Tibial nerve (tissue), 4 donors: ENCODE measurements at regions not wholly inside any gene's neighbourhood (a gene's known extent, or its start where the extent isn't known, plus 50 kb on each side); places are given as distances from the start of the nearest gene placed in this dataset.

Source experiments
- DNase-seq, 2 donors: peaks; one replicate each; pipeline ENCODE4 v3.0.0-alpha.2; 2019; ENCODE audit warnings: low spot score in 2 of 2
- H3K27ac ChIP-seq, 4 donors: fragments of 200-600 bp; sonication (generic) in 3 of 4; one replicate each; pipeline ENCODE4 v1.5.1; 2017 to 2019; ENCODE audit warnings: mild to moderate bottlenecking in 1 of 4
- H3K27me3 ChIP-seq, 2 donors: fragments of 200-600 bp; sonication (generic) in 1 of 2; one replicate each; pipeline versions ENCODE4 v1.5.1 to v1.6.0; 2017 to 2019
- H3K36me3 ChIP-seq, 3 donors: fragments of 200-600 bp; sonication (generic); one replicate each; pipeline ENCODE4 v1.5.1; 2018 to 2019
- H3K4me1 ChIP-seq, 4 donors: fragments of 200-600 bp; sonication (generic) in 3 of 4; one replicate each; pipeline ENCODE4 v1.5.1; 2017 to 2019
- H3K4me3 ChIP-seq, 4 donors: fragments of 200-600 bp; sonication (generic) in 3 of 4; one replicate each; pipeline ENCODE4 v1.5.1; 2017 to 2019; ENCODE audit warnings: mild to moderate bottlenecking in 1 of 4, moderate library complexity in 1 of 4
- H3K9me3 ChIP-seq, 4 donors: fragments of 200-600 bp; sonication (generic) in 3 of 4; one replicate each; pipeline ENCODE4 v1.5.1; 2017 to 2019
- CTCF ChIP-seq, 5 experiments: fragments of 200-600 bp in 3 of 5; fragments of 450-650 bp in 2 of 5; sonication (generic) in 3 of 5; IDR thresholded peaks; one replicate each; pipeline ENCODE4 v1.5.1; 2016 to 2019; ENCODE audit warnings: antibody characterized with exemption in 5 of 5, mild to moderate bottlenecking in 3 of 5, moderate library complexity in 2 of 5
- EP300 ChIP-seq, 2 donors: sonication (generic); formaldehyde crosslinking; IDR thresholded peaks; one replicate each; pipeline ENCODE4 v1.6.1; 2017; ENCODE audit warnings: antibody characterized with exemption in 2 of 2, mild to moderate bottlenecking in 1 of 2
- POLR2A ChIP-seq, 2 donors: fragments of 450-650 bp; IDR thresholded peaks; one replicate each; pipeline ENCODE4 v1.6.1; 2017; ENCODE audit warnings: antibody characterized with exemption in 2 of 2, mild to moderate bottlenecking in 2 of 2, moderate library complexity in 2 of 2
- WGBS, 2 donors: methylation state at CpG; one replicate each; pipeline ENCODE4 v1.1.5; 2018; 5-methylcytosine and 5-hydroxymethylcytosine counted together

GRCh38 chr2:217438821-217439220, 564.0 kb downstream of the TNS1 start:
- H3K27ac ChIP-seq, result peak overlapping the region in 2 of 4 donors; percentile 75 to 78
- no peaks in the 10 kb centered on the region for H3K36me3 ChIP-seq
- no peak overlapping the region for H3K4me3 ChIP-seq
- no peaks in the 10 kb centered on the region for H3K27me3 ChIP-seq
- 94% methylated on average over 1 of the region's 1 CpG for WGBS, 2 donors
- DNase-seq, result no peak
- TF ChIP-seq POLR2A (IDR thresholded peaks at IDR 0.05) (no peak), CTCF (IDR thresholded peaks at IDR 0.05) (no peak), EP300 (IDR thresholded peaks at IDR 0.05) (no peak)
- H3K9me3 ChIP-seq, result no peaks in the 10 kb centered on the region
- peaks cover 2 to 42% (median 23%) of the 10 kb centered on the region in 4 donors for H3K4me1 ChIP-seq

GRCh38 chr2:217438136-217438535, 564.7 kb downstream of the TNS1 start:
- no peaks in the 10 kb centered on the region for H3K9me3 ChIP-seq
- no peak overlapping the region for H3K4me3 ChIP-seq
- peak in 1 of 2 donors; percentile 2 for DNase-seq
- no peaks in the 10 kb centered on the region for H3K27me3 ChIP-seq
- peaks cover 2 to 46% (median 27%) of the 10 kb centered on the region in 4 donors for H3K4me1 ChIP-seq
- H3K36me3 ChIP-seq, result no peaks in the 10 kb centered on the region
- TF ChIP-seq POLR2A (IDR thresholded peaks at IDR 0.05), result no peak
- no peak for TF ChIP-seq CTCF (IDR thresholded peaks at IDR 0.05)
- no peak for TF ChIP-seq EP300 (IDR thresholded peaks at IDR 0.05)
- 94 to 96% methylated on average over 5 of the region's 5 CpGs for WGBS, 2 donors
- H3K27ac ChIP-seq, result peak overlapping the region; percentile 45 to 78 (median 66)

- WGBS, 2 donors, result 39 to 53% methylated on average over 6 of the region's 6 CpGs
- no peak for TF ChIP-seq POLR2A (IDR thresholded peaks at IDR 0.05)
- no peak for TF ChIP-seq CTCF (IDR thresholded peaks at IDR 0.05)
- TF ChIP-seq EP300 (IDR thresholded peaks at IDR 0.05), result peak in 1 of 2 donors; percentile 23
- no peak overlapping the region for H3K4me3 ChIP-seq
- H3K4me1 ChIP-seq, result peaks cover 2 to 49% (median 27%) of the 10 kb centered on the region in 4 donors
- peak overlapping the region; percentile 45 to 78 (median 66) for H3K27ac ChIP-seq
- no peaks in the 10 kb centered on the region for H3K9me3 ChIP-seq
- no peaks in the 10 kb centered on the region for H3K36me3 ChIP-seq
- DNase-seq, result peak in 1 of 2 donors; percentile 6
- H3K27me3 ChIP-seq, result no peaks in the 10 kb centered on the region
These were observed 565.4 kb downstream of the TNS1 start for GRCh38 chr2:217437290-217437870.

GRCh38 chr2:217436386-217436785, 566.4 kb downstream of the TNS1 start:
- no peak for TF ChIP-seq CTCF (IDR thresholded peaks at IDR 0.05)
- TF ChIP-seq POLR2A (IDR thresholded peaks at IDR 0.05), result no peak
- no peak for TF ChIP-seq EP300 (IDR thresholded peaks at IDR 0.05)
- Histone ChIP-seq H3K36me3 (no peaks in the 10 kb centered on the region), H3K4me1 (peaks cover 2 to 56% (median 29%) of the 10 kb centered on the region in 4 donors), H3K9me3 (no peaks in the 10 kb centered on the region), H3K27ac (peak overlapping the region in 3 of 4 donors; percentile 20 to 75 (median 73)), H3K27me3 (no peaks in the 10 kb centered on the region), H3K4me3 (no peak overlapping the region)
- WGBS, 2 donors, result 47 to 48% methylated on average over 5 of the region's 5 CpGs
- DNase-seq, result peak in 1 of 2 donors; percentile 15

GRCh38 chr2:217434180-217434975, 568.4 kb downstream of the TNS1 start:
- Histone ChIP-seq H3K36me3 (no peaks in the 10 kb centered on the region), H3K4me3 (peak overlapping the region in 2 of 4 donors; percentile 9 to 18), H3K9me3 (no peaks in the 10 kb centered on the region), H3K4me1 (peaks cover 2 to 56% (median 29%) of the 10 kb centered on the region in 4 donors), H3K27me3 (no peaks in the 10 kb centered on the region), H3K27ac (peak overlapping the region in 2 of 4 donors; percentile 48 to 57)
- DNase-seq, result peak; percentile 73 to 80
- TF ChIP-seq CTCF (IDR thresholded peaks at IDR 0.05) (no peak), POLR2A (IDR thresholded peaks at IDR 0.05) (no peak), EP300 (IDR thresholded peaks at IDR 0.05) (peak in 1 of 2 donors; percentile 64)
- WGBS, 2 donors, result 15 to 27% methylated on average over 8 of the region's 8 CpGs
